ENCODE measurements at regions not wholly inside any gene's neighbourhood (a gene's known extent, or its start where the extent isn't known, plus 50 kb on each side); places are given as distances from the start of the nearest gene placed in this dataset.
"Not testable (repeated sequence)": the region's sequence is repeated elsewhere in the genome, so short reads cannot be mapped to it uniquely, and the experiment has no call there.

DNA sequence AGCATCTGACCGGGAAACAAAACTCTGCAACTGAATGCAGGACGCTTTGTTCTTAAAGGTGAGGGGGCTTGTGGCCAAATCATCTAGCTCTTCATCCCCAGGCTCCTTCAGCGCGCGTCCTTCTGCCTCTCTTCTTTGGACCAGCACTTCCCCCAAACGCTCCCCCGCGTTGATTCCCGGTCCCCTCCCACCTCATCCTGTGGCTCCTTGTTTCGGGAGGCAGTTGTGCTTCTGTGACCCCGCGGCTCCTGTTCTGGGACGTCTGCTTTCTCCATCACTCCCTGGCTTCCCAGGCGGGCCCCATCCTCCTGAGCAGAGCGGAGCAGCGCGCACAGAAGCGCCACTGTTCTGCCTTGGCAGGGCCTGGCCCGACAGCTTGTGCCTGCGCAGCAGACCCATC is 109.7 kb upstream of the ZNG1E start:
- DNase-seq: not testable (repeated sequence)

DNA sequence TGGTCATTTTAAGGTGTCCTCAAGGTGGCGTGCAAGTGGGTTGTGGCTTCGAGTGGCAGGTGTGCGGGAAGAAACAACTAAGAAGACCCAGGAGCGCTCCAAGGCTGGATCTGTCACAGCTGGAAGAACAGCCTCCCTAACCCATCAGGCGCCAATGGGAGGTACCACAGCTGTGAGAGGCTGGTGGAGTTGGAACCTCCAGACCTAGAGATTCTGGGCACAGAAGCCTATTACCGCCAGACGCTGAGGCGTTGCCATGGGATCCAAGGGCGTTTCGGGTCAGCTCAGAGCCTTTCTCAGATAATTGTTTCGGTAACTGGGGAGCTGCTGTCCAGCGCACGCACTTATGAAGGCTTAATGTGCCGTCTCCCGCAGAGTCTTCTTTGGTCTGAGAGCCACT is 156.7 kb upstream of the ZNG1E start:
- not testable (repeated sequence) for DNase-seq

DNA sequence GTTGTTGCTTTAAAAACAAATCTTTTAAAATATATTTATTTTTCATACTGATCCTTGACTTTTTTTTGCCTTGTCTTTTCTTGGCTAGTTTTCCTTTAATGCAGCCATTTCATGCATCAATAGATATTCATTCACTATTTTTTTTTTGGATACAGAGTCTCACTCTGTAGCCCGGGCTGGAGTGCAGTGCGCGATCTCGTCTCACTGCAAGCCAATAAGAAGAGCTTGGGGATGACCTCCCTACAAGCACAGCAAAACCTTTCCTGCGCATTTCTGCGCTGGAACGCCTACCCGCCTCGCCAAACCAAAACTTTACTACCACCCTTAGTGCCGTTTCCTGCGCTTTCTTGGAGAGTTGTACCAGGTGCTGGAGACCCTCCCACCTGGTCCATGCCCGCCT is 161.3 kb upstream of the ZNG1E start:
- DNase-seq: not testable (repeated sequence)

DNA sequence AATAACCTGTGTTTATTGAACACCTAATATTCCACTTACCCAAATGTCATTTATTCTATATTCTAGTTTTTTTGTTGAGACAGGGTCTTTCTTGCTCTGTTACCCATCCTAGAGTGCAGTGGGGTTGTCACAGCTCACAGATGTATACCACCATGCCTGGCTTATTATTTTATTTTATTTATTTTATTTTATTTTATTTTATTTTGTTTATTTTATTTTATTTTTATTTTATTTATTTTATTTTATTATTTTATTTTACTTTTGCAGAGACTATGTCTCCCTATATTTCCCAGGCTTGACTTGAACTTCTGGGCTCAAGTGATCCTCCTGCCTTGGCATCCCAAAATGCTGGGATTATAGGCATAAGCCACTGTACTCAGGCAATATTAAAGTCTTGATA is 167.8 kb upstream of the ZNG1E start:
- not testable (repeated sequence) for DNase-seq

DNA sequence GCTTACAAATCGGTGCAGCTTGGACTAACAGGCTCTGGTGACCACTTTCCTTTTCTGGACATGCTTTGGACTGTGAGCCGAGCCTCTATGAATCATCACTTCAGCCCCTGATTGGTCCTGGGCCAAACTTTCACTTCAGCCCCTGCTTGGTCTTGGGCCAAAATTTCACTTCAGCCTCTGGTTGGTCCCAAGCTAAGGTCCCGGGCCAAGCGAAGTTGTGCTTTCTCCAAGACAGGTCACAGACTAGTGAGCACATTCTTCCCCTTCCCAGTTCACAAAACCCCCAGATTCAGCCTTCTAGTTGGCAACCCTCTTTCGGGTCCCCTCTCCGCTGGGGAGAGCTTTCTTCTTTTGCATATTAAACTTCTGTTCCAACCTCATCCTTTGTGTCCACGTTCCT is 171.0 kb upstream of the ZNG1E start:
- not testable (repeated sequence) for DNase-seq

DNA sequence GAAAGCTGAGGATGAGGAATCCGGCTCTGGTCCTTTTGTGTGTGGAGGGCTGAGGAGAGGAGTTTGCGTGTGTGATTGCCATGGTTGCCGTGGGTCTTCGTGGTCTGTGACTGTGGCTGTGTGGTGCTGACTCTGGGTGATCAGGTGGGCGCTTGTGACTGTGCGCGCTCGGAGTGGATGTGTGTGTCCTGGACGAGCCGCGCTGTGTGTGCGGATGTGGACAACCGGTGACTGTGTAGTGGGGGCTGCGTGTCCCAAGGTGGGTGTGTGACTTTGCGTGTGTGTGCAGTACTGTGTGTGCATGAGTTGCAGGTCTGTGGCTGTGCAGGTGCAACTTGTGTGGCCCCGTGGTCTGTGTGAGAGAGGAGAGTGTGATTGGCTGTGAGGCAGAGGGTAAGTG is 172.0 kb upstream of the ZNG1E start:
- not testable (repeated sequence) for DNase-seq

DNA sequence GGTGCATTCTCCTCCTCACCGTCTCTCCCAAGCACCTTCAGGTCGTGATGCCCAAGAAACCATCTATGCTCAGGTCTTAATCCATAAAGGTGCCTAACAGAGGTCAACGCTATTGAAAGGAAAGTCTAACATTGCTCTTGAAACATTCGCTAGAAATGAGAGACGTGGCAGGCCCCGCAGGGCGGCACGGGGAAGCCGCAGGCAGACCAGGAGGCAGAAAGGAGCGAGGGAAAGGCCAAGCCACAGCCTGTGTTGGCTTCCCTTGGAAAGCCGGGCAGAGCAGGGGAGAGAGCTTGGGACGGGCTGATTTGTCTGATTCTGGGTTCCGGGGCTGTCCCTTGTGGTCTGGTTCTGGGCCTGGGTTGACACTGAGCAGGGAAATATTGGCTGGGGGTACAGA is 192.8 kb upstream of the ZNG1E start:
- not testable (repeated sequence) for DNase-seq

DNA sequence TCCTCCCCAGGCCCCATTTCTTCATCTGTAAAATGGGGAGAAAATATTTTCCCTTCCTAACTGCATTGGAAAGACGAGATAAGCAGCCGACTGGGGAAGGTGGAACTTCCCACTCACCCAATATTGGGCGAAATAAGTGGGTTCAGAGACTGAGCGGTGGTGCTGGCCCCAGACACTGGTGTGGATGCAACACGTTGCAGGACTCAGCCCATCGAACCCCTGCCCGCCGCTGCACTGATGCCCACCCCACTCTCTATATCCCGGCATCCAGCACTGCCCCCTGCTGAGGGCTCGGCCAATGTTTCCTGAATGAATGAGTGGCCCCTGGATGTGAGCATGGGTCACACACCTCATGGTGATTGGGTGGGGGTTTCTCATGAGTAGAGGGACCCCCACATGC is 194.4 kb upstream of the ZNG1E start:
- not testable (repeated sequence) for DNase-seq

DNA sequence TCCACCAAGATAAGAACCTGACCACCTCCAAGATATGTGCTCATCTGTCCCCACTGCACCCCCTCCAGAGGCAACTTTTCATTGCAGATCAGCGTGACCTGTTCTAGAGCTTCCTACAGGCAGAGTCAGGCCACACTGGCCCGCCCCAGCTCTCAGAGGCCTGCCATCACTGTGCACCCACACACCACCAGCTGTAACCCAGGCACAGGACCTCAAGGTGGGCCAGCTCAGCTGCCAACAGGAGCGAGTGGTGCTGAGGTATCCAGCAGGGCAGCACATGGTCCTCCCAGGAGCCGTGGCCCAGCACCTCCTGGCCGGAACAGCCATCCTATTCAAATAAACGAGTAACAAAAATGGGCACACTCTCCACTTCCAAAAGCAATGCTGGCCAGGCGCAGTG is 189.9 kb upstream of the FOXD4L5 start:
- DNase-seq: not testable (repeated sequence)

DNA sequence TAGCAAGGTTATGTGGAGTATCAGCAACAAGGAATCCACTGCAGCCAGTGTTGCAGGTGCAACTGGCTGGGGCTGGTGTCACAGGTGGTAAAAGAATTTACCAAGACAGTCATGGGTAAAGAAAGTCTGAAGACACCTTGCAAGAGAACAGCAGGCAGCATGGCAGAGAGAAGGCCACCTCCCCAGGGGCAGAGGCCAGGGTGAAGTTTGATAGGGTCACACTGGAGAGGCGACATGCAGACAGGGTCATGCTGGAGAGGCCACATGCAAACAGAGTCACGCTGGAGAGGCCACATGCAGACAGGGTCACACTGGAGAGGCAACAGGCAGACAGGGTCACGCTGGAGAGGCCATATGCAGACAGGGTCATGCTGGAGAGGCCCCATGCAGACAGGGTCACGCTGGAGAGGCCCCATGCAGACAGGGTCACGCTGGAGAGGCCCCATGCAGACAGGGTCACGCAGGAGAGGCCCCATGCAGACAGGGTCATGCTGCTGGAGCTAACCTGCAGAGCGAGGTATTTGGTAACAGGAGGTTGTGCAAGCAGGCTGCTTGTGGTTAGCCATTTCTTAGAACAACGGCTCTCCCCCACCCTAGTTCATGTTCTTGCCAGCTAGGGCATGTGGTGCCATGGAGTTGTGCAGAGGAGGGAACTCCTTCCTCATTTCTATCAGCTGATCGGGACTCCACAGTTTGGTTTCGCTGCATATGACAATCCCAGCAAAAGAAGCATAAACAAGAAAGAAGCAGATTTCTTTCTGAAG is 188.2 kb upstream of the FOXD4L5 start:
- DNase-seq: not testable (repeated sequence)

DNA sequence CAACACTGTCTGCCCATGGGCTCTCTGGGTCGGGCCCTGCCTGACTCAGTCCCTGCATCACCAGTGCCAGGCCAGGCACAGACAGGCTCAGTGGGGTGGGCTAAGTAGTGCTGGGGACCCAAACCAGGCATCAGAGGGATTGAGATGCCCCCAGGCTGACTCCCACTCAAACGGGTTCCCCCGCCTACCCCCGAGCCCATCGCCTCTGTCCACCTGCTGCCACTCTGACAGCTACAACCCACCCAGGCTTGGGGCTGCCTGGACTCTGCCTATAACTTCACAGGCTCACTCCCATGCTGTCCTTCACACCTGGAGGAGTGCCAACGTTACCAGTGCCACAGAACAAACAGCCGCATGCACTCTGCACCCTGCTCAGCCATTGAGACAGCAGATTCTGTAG is 186.1 kb upstream of the FOXD4L5 start:
- DNase-seq: not testable (repeated sequence)

DNA sequence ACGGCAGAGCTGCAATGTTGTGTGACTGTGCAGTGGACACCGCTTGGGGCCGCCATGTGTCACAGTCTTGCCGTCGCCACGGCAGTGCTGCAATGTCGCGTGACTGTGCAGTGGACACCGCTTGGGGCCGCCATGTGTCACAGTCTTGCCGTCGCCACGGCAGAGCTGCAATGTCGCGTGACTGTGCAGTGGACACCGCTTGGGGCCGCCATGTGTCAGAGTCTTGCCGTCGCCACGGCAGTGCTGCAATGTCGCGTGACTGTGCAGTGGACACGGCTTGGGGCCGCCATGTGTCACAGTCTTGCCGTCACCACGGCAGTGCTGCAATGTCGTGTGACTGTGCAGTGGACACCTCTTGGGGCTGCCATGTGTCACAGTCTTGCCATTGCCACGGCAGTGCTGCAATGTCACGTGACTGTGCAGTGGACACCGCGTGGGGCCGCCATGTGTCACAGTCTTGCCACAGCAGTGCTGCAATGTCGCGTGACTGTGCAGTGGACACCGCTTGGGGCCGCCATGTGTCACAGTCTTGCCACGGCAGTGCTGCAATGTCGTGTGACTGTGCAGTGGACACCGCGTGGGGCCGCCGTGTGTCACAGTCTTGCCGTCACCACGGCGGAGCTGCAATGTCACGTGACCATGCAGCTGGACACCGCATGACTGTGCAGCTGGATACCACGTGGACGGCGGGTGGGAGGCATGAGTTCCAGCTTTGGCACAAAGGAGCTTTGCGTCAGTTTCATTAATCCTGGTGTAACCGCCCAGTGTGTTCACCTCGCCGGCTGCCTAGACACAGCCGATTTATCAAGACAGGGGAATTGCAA is 182.1 kb upstream of the FOXD4L5 start:
- DNase-seq: not testable (repeated sequence)

DNA sequence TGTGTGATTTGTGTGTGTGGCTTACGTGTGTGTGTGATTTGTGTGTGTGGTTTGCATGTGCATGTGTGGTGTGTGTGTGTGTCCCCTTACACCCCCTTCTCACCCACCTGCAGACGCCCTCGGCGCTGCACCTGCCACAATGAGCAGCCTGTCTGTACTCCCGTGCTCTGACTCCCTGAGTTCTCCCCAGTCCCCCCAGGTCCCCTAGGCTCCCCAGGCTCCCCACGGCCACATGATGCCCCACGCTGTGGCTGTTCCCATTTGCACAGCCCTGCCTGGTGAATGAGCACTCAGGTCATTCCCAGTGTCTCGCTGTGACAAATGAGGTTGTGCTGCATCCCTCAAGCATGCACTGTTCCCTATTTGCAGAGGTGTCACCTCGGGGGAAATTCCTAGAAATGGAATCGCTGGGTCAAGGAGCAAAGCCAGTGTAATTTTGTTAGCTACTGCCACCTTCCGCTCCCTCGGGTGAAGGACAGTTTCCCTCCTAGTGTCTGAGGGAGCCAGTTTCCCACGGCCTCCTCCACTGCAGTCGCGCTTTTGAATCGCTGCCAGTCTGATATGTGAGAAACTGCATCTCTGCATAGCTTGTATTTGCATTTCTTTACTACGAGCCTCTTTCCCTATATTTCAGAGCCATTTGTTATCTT is 180.4 kb upstream of the FOXD4L5 start:
- DNase-seq: not testable (repeated sequence)

DNA sequence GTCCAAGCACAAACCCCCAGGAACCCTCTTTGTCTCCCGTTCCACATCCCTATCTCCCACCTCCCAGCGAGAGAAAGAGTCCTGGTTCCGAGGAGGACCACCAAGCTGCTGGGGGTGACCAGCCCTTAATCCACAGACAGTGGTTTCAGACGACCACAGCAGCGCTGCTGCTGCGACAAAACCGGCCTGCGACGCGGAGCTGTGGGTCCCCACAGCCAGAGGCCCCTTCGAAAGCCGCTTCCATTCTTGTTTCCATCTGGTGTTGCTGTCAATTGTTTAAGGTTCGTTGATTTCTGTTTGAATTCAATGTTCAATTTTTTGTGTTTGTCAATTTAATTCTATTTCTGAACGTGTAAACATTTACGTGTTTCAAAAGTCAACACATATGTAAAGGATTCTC is 177.5 kb upstream of the FOXD4L5 start:
- not testable (repeated sequence) for DNase-seq

DNA sequence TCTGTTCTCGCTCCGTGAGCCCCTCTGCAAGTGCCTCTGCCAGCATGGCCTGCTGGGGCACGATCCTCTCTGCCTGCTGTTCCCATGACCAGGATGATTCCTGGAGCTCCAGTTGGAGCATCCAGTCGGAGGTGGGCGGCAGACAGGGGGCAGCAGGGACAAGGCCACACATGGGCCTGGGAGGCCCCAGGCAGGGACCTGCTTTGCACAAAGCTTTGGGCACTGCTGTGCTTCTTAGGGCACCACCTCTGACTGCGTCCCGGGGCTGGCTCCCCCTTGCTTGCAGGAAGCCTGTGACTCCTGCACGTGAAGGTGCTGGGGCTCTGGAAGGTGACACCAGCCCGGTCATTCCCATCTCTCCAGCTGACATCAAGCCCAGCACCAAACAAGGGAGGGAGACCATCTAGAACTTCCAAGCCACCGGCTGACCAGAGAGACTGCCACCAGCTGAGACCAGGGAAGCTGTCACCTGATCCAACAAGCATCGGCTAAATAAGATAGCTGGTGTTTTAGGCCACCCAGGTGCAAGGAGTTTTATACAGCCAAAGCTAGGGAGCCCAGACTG is 174.8 kb upstream of the FOXD4L5 start:
- no peak for DNase-seq

DNA sequence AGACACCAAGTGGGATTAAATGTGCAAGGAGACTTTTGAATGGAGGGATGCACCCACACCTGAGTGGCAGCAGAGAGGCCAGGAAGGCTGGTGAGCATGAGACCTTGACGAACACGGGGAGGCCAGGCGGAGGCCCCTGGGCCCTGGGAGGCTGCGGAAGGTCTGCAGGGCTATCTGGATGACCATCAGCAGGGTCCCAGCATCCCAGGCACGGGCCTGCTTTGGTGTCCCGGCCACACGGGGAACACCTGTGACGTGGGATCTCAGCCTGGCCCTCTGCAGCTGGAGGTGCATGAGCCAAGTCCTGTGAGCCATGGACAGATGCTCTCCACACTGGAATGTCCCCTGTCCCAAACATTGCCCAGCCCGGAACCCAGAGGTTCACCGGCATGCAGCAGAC is 174.0 kb upstream of the FOXD4L5 start:
- no peak for DNase-seq

DNA sequence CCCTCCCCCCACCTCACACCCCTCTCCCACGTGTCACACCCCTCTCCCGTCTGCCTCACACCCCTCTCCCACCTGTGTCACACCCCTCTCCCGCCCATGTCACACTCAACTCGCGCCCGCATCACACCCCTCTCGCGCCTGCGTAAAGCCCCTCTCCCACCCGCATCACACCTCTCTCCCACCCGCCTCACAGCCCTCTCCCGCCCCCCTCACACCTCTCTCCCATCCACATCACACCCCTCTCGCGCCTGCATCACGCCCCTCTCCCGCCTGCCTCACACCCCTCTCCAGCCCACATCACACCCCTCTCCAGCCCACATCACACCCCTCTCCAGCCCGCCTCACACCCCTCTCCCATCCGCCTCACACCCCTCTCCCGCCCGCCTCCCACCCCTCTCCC is 173.5 kb upstream of the FOXD4L5 start:
- DNase-seq: no peak

DNA sequence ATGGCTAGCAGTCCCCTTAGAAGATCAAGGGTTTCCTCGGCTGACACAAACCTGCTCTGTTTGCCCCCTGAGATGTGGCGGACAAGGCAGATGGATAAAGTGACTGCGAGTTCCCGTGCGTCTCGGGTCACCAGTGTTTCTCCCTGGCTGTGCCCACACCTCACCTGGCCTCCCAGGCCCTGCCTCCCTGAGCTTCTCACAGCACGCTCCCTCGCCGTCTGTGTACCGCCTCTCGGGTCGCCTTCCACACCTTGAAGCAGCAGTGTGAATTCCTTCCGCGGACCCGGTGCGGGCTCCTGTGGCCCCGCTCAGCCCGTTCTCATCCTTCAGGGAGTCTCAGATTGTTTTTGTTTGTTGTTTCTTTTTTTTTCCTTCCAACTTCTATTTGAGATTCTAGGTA is 172.0 kb upstream of the FOXD4L5 start:
- not testable (repeated sequence) for DNase-seq

DNA sequence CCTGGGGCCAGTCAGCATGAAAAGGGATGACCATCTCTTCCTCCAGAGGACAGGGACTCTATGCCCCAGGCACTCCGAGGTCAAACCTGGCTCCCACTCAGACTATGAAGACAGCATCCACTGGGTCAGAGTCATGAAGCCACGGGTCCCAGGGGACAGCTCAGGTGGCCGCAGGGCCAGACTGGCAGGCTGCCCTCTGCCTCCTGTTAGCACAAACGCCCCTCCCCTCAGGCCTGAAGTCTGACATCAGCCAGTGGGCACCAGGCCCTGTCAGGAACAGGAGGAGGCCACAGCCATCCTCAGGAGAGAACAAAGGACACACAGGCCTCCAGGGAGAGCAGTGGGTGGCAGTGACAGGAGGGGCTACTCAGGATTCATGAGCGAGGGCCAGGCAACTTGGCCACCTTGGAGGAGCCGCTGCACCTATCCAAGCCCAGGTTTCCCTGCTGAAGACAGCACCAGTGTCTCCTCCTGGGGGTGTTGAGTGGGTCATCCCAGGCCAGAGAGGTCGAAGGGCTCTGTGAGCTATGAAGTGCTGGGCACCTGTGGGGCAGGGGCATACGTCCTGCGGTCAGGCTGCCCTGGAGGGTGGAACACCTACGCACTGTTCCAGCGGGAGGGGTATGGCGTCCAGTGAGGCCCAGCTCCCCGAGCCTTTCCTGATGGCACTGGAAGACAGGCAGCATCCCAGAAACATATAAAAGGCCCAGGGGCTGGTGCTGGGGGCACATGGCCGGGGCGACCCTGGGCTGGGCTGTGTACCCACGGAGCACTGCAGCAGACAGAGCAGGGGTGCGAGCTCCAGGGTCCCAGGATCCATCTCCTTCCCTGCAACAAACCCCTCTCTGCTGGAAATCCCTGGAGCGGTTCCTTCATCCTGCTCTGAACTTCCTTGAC is 171.0 kb upstream of the FOXD4L5 start:
- DNase-seq: not testable (repeated sequence)

DNA sequence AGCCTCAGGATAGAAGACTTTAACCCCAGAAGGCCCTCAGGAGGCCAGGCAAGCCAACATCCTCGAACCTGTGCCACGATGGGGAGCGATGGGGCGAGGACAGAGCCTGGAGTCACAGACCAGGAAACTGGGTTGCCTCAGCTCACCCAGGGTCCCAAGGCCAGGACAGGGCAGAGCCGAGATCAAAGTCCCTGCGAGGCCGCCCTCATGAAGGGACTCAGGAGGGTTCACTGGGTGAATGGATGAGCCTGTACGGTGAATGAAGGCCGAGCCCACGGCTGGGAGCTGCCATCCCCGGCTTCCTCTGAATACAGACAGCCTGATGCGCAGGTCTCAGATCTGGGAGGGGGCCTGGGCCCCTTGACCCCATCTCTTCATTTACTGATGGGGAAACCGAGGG is 170.1 kb upstream of the FOXD4L5 start:
- not testable (repeated sequence) for DNase-seq

DNA sequence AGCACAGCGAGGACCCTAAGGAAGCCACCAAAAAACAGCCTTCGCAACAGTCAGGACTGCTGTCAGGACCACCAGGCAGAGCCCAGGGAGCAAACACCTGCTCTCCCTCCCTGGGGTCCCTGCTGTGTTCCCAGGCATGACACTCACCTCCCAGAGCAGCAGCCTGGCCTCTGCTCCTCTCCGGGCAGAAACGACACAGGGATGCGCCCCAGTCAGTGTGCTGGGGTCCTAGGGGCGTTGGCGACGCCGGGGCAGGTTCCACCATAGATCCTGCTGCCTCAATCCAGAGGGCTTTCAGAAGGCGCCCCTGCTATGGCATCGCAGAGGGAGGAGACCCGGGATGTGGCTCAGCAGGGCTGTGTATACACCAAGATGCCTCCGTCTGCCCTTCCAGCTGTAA is 169.7 kb upstream of the FOXD4L5 start:
- DNase-seq: not testable (repeated sequence)

DNA sequence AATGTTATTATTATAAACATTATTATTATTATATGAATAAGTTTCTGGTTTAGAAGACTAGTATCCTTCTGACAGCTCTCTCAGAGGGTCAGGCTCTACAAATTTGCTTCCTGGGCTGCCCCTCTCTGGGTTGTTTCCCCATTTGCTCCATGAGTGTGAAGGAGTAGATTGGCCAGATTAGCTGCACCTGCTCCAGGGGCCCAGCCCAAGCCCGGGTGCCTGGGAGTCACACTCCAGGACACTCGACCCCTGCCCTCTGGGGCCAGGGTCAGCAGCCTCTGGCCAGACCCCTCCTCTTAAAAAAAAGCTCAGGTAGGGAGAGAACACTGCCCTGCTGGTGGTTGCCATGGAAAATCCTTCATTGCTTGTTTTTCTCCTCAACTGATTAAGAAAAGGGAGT is 169.0 kb upstream of the FOXD4L5 start:
- DNase-seq: not testable (repeated sequence)
